ENCODE measurements at regions not wholly inside any gene's neighbourhood (a gene's known extent, or its start where the extent isn't known, plus 50 kb on each side); places are given as distances from the start of the nearest gene placed in this dataset.

GRCh38 chr21:26637201-26637745 is 64.2 kb upstream of the CYYR1 start:
- FAIRE-seq = no peak
- no peak for TF ChIP-seq CTCF (IDR thresholded peaks at IDR 0.05; ENCODE audit: borderline replicate concordance, extremely low read depth, insufficient read depth)
- Histone ChIP-seq H3K4me1 (ENCODE audit: control insufficient read depth in 2 of 3, insufficient read depth in 2 of 3, low read depth in 1 of 3, low read length in 3 of 3) (no peaks in the 10 kb centered on the region), H3K9me3 (ENCODE audit: control insufficient read depth in 2 of 3, insufficient read depth in 1 of 3, low read length in 3 of 3) (peaks cover 0 to 6% (median 0%) of the 10 kb centered on the region in 3 donors), H3K4me3 (ENCODE audit: low read length in 3 of 3) (no peak overlapping the region), H3K27me3 (ENCODE audit: control insufficient read depth, insufficient read depth, low read length) (no peaks in the 10 kb centered on the region), H3K27ac (ENCODE audit: low read depth in 2 of 2, low read length in 2 of 2) (no peak overlapping the region), H3K36me3 (ENCODE audit: control insufficient read depth in 2 of 3, insufficient read depth in 3 of 3, low read length in 3 of 3) (no peaks in the 10 kb centered on the region), H3K9ac (ENCODE audit: low read length in 3 of 3) (no peak overlapping the region)
- no peak for DNase-seq
- intact Hi-C loops (cut with DNase I) = no loop called here

DNA sequence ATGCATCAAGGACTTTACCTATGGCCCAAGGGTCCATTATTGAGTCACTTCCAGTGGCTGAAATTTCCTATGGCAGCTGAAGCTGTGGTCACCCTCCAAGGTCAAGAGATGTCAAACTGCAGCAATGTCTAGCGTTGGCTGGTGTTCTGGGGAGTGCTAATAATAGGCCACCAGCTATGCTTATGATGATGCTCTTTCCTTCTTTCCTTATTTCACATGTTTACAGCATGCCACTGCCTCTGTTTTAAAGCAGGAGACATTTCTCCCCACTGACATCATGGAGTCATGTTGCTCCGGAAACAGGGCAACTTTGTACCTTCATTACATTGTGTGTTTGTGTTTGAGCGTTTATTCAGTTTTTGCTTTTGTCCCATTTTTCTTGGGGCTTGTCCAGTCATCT is 62.6 kb upstream of the CYYR1 start:
- H3K9me3 ChIP-seq (ENCODE audit: control insufficient read depth in 2 of 3, insufficient read depth in 1 of 3, low read length in 3 of 3) = peaks cover 0 to 9% (median 0%) of the 10 kb centered on the region in 3 donors
- H3K4me3 ChIP-seq (ENCODE audit: low read length in 3 of 3) = no peak overlapping the region
- no peak overlapping the region for H3K9ac ChIP-seq (ENCODE audit: low read length in 3 of 3)
- H3K4me1 ChIP-seq (ENCODE audit: control insufficient read depth in 2 of 3, insufficient read depth in 2 of 3, low read depth in 1 of 3, low read length in 3 of 3) = no peaks in the 10 kb centered on the region
- no peak for TF ChIP-seq CTCF (IDR thresholded peaks at IDR 0.05; ENCODE audit: borderline replicate concordance, extremely low read depth, insufficient read depth)
- H3K27ac ChIP-seq (ENCODE audit: low read depth in 2 of 2, low read length in 2 of 2) = no peak overlapping the region
- intact Hi-C loops (cut with DNase I) = no loop called here
- FAIRE-seq (no peak), DNase-seq (no peak)
- no peaks in the 10 kb centered on the region for H3K36me3 ChIP-seq (ENCODE audit: control insufficient read depth in 2 of 3, insufficient read depth in 3 of 3, low read length in 3 of 3)
- H3K27me3 ChIP-seq (ENCODE audit: control insufficient read depth, insufficient read depth, low read length) = no peaks in the 10 kb centered on the region

DNA sequence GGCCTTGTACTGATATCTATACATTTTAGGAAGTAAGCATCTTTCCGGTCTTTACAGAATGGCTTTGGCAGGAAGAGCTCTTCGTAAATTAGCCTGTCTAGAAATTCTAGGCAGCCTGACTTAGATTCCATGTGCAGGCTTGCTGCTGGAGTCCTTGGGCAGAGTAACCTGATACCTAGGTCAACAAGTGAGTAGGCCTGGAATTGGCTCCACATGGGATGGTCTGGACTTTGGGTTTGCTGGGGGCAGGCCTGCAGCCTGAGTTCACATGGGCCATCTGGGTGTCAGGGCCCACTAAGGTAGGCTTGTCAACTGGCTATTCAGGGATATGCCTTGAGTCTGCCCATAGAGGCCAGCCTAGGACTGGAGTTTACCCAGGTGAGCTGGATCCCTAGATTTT is 59.6 kb upstream of the CYYR1 start:
- H3K27ac ChIP-seq (ENCODE audit: low read depth in 2 of 2, low read length in 2 of 2) = no peak overlapping the region
- no peak for FAIRE-seq
- intact Hi-C loops (cut with DNase I) = no loop called here
- no peaks in the 10 kb centered on the region for H3K36me3 ChIP-seq (ENCODE audit: control insufficient read depth in 2 of 3, insufficient read depth in 3 of 3, low read length in 3 of 3)
- TF ChIP-seq CTCF (IDR thresholded peaks at IDR 0.05; ENCODE audit: borderline replicate concordance, extremely low read depth, insufficient read depth) = no peak
- H3K27me3 ChIP-seq (ENCODE audit: control insufficient read depth, insufficient read depth, low read length) = no peaks in the 10 kb centered on the region
- H3K4me3 ChIP-seq (ENCODE audit: low read length in 3 of 3) = no peak overlapping the region
- H3K9ac ChIP-seq (ENCODE audit: low read length in 3 of 3) = no peak overlapping the region
- peaks cover 0 to 9% (median 0%) of the 10 kb centered on the region in 3 donors for H3K9me3 ChIP-seq (ENCODE audit: control insufficient read depth in 2 of 3, insufficient read depth in 1 of 3, low read length in 3 of 3)
- no peaks in the 10 kb centered on the region for H3K4me1 ChIP-seq (ENCODE audit: control insufficient read depth in 2 of 3, insufficient read depth in 2 of 3, low read depth in 1 of 3, low read length in 3 of 3)
- no peak for DNase-seq

DNA sequence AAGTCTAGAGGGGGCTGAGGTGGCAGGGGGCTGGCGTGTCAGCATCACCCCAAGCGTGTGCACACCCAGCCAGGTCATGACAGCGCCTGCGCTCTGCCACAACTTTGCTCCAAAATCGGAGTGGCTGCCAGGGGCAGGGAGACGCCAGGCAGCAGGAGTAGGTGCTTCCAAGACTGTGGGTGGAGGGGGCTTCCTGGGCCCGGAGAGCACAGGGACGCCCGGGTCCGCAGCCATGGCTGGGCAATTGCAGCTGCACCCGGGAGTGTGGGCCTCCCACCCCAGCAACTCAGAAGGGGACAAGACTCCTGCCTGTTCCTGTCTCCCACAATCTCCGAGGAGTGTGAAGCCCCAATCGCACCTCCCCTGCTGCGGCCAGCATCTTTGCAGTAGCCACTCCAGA is 53.1 kb upstream of the CYYR1 start:
- intact Hi-C loops (cut with DNase I) = no loop called here
- FAIRE-seq (no peak), DNase-seq (peak in 1 of 5 donors; percentile 65)
- Histone ChIP-seq H3K4me1 (ENCODE audit: control insufficient read depth in 2 of 3, insufficient read depth in 2 of 3, low read depth in 1 of 3, low read length in 3 of 3) (no peaks in the 10 kb centered on the region), H3K4me3 (ENCODE audit: low read length in 3 of 3) (no peak overlapping the region), H3K27me3 (ENCODE audit: control insufficient read depth, insufficient read depth, low read length) (no peaks in the 10 kb centered on the region), H3K9me3 (ENCODE audit: control insufficient read depth in 2 of 3, insufficient read depth in 1 of 3, low read length in 3 of 3) (peaks cover 0 to 4% (median 0%) of the 10 kb centered on the region in 3 donors), H3K27ac (ENCODE audit: low read depth in 2 of 2, low read length in 2 of 2) (no peak overlapping the region), H3K36me3 (ENCODE audit: control insufficient read depth in 2 of 3, insufficient read depth in 3 of 3, low read length in 3 of 3) (no peaks in the 10 kb centered on the region), H3K9ac (ENCODE audit: low read length in 3 of 3) (no peak overlapping the region)
- no peak for TF ChIP-seq CTCF (IDR thresholded peaks at IDR 0.05; ENCODE audit: borderline replicate concordance, extremely low read depth, insufficient read depth)

All from kidney (tissue), 13 donors.